ENCODE measurements at regions not wholly inside any gene's neighbourhood (a gene's known extent, or its start where the extent isn't known, plus 50 kb on each side); places are given as distances from the start of the nearest gene placed in this dataset.

DNA sequence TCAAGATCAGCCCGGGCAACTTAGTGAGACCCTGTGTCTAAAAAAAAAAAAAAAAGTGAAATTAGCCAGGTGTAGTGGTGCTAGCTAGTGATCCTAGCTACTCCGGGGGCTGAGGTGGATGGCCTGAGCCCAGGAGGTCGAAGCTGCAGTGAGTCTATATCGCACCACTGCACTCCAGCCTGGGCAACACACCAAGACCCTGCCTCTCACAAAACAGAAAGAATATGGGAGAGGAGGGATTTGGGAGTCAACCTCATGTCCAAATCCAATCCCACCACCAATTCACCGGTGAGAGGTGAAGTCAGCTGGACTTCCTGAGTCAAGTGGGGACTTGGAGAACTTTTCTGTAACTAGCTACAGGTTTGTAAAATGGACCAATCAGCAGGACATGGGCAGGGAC, 80.5 kb upstream of the MFGE8 start:
- TF ChIP-seq, protein P1, sequence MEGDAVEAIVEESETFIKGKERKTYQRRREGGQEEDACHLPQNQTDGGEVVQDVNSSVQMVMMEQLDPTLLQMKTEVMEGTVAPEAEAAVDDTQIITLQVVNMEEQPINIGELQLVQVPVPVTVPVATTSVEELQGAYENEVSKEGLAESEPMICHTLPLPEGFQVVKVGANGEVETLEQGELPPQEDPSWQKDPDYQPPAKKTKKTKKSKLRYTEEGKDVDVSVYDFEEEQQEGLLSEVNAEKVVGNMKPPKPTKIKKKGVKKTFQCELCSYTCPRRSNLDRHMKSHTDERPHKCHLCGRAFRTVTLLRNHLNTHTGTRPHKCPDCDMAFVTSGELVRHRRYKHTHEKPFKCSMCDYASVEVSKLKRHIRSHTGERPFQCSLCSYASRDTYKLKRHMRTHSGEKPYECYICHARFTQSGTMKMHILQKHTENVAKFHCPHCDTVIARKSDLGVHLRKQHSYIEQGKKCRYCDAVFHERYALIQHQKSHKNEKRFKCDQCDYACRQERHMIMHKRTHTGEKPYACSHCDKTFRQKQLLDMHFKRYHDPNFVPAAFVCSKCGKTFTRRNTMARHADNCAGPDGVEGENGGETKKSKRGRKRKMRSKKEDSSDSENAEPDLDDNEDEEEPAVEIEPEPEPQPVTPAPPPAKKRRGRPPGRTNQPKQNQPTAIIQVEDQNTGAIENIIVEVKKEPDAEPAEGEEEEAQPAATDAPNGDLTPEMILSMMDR (IDR thresholded peaks at IDR 0.05) = no peak
- TF ChIP-seq POLR2A (IDR thresholded peaks at IDR 0.05) = no peak

All from thyroid gland (tissue), 4 donors.